ENCODE measurements at regions not wholly inside any gene's neighbourhood (a gene's known extent, or its start where the extent isn't known, plus 50 kb on each side); places are given as distances from the start of the nearest gene placed in this dataset.

DNA sequence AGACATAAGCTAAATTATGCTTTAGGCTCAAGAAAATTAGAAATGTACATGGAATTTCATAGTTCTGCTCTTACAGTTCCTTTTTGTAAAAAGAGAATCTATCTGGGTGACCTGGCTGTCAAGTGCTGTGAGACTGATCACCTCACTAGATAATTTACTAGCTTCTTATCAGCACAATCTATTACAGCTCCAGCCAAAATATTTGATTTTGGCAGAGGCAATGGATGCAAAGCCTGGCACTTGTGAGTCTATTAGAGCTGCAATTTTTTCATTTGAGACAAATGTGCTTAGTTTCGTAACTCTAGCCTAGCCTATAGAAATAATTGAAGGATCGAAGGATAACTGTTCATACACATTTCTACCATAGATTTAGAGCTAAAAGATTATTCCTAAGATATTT lies 927.5 kb downstream of the SLC6A15 start:
- TF ChIP-seq SIN3A (IDR thresholded peaks at IDR 0.05; ENCODE audit: borderline replicate concordance, insufficient read depth, low read length) (no peak), FOXP2 (optimal IDR thresholded peaks at IDR 0.05; ENCODE audit: borderline replicate concordance, extremely low read depth, extremely low read length, insufficient read depth) (no peak), TAF1 (IDR thresholded peaks at IDR 0.05; ENCODE audit: borderline replicate concordance, insufficient read depth, low read length) (no peak), POLR2AphosphoS5 (IDR thresholded peaks at IDR 0.05; ENCODE audit: low read depth, low read length) (no peak)
- TF ChIP-seq, protein P1, sequence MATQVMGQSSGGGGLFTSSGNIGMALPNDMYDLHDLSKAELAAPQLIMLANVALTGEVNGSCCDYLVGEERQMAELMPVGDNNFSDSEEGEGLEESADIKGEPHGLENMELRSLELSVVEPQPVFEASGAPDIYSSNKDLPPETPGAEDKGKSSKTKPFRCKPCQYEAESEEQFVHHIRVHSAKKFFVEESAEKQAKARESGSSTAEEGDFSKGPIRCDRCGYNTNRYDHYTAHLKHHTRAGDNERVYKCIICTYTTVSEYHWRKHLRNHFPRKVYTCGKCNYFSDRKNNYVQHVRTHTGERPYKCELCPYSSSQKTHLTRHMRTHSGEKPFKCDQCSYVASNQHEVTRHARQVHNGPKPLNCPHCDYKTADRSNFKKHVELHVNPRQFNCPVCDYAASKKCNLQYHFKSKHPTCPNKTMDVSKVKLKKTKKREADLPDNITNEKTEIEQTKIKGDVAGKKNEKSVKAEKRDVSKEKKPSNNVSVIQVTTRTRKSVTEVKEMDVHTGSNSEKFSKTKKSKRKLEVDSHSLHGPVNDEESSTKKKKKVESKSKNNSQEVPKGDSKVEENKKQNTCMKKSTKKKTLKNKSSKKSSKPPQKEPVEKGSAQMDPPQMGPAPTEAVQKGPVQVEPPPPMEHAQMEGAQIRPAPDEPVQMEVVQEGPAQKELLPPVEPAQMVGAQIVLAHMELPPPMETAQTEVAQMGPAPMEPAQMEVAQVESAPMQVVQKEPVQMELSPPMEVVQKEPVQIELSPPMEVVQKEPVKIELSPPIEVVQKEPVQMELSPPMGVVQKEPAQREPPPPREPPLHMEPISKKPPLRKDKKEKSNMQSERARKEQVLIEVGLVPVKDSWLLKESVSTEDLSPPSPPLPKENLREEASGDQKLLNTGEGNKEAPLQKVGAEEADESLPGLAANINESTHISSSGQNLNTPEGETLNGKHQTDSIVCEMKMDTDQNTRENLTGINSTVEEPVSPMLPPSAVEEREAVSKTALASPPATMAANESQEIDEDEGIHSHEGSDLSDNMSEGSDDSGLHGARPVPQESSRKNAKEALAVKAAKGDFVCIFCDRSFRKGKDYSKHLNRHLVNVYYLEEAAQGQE (IDR thresholded peaks at IDR 0.05; ENCODE audit: insufficient read depth in 1 of 2, low read depth in 2 of 2, low read length in 2 of 2), result no peak

DNA sequence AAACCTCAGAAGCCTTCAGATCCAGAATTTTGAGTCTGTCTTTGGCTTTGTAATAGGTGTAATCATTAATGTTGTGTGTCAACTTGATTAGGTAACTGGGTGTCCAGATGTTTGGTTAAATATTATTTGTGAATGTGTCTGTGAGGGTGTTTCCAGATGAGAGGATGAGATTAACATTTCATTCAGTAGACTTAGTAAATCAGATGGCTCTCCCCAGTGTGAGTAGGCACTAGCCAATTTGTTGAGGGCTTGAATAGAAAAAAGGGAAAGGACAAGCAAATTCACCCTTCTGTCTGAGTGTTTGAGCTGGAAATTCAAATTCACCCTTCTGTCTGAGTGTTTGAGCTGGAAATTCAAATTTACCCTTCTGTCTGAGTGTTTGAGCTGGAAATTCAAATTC lies 932.2 kb downstream of the SLC6A15 start:
- no peak for TF ChIP-seq POLR2AphosphoS5 (IDR thresholded peaks at IDR 0.05; ENCODE audit: low read depth, low read length)
- TF ChIP-seq, protein P1 (IDR thresholded peaks at IDR 0.05; ENCODE audit: insufficient read depth in 1 of 2, low read depth in 2 of 2, low read length in 2 of 2), result no peak
- TF ChIP-seq SIN3A (IDR thresholded peaks at IDR 0.05; ENCODE audit: borderline replicate concordance, insufficient read depth, low read length), result no peak
- TF ChIP-seq FOXP2 (optimal IDR thresholded peaks at IDR 0.05; ENCODE audit: borderline replicate concordance, extremely low read depth, extremely low read length, insufficient read depth), result no peak
- TF ChIP-seq TAF1 (IDR thresholded peaks at IDR 0.05; ENCODE audit: borderline replicate concordance, insufficient read depth, low read length), result no peak

DNA sequence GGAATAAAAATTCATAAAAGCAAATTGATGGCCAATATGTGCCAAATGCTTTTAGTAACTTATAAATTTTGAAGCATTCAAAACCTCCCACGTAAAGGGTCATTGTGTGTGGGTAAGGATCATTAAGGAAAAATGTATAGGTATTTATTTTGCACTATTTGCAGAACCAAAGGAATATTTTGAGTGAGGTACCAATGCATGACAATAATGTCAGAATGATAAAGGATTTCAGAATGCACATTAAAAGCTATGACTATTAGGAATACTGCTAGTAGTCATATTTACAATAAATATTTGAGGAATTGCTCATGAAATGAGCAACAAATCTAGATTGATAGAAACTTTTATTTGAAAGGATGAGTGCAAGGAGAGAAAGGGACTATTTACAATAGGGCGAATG lies 932.8 kb downstream of the SLC6A15 start:
- TF ChIP-seq, protein P1 (IDR thresholded peaks at IDR 0.05; ENCODE audit: insufficient read depth in 1 of 2, low read depth in 2 of 2, low read length in 2 of 2), result no peak
- TF ChIP-seq POLR2AphosphoS5 (IDR thresholded peaks at IDR 0.05; ENCODE audit: low read depth, low read length) (no peak), TAF1 (IDR thresholded peaks at IDR 0.05; ENCODE audit: borderline replicate concordance, insufficient read depth, low read length) (no peak), SIN3A (IDR thresholded peaks at IDR 0.05; ENCODE audit: borderline replicate concordance, insufficient read depth, low read length) (no peak), FOXP2 (optimal IDR thresholded peaks at IDR 0.05; ENCODE audit: borderline replicate concordance, extremely low read depth, extremely low read length, insufficient read depth) (no peak)

DNA sequence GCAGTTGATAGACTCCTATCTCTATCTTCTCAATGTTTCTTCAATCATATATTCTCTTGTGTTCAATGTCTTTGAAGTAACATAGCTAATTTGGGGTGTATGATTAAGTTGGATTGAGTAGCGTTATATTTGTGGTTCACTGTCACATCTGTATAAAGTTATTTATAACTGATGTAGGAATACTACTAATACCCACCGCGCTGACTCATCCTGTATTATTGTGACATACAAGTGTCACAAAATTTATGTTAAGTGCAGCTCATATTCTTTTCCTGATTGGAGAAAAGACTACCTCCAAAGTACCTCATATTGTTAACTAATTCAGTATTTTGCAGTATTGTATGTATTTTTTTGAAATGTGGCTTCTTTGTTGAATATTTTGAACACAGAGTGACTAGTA lies 940.8 kb downstream of the SLC6A15 start:
- TF ChIP-seq TAF1 (IDR thresholded peaks at IDR 0.05; ENCODE audit: borderline replicate concordance, insufficient read depth, low read length) (no peak), FOXP2 (optimal IDR thresholded peaks at IDR 0.05; ENCODE audit: borderline replicate concordance, extremely low read depth, extremely low read length, insufficient read depth) (no peak), POLR2AphosphoS5 (IDR thresholded peaks at IDR 0.05; ENCODE audit: low read depth, low read length) (no peak), SIN3A (IDR thresholded peaks at IDR 0.05; ENCODE audit: borderline replicate concordance, insufficient read depth, low read length) (no peak)
- TF ChIP-seq, protein P1 (IDR thresholded peaks at IDR 0.05; ENCODE audit: insufficient read depth in 1 of 2, low read depth in 2 of 2, low read length in 2 of 2), result no peak

DNA sequence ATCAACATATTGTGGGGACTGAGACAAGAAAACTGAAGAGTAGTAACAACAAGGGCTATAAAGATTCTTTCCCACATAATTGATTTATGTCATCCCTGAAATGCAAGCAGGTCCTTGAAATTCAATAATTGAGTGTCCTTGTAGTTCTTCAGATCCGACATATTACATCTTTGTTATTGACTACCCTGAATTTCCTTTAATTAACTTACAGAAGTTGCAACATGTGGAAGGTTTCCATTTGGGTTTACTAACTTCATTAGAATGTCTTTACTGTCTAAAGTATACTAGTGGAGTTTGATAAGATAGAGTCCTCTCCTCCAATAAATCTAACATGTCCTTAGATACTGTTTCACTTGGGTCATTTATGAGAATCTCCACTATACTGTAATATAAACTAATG lies 951.8 kb downstream of the SLC6A15 start:
- TF ChIP-seq, protein P1 (IDR thresholded peaks at IDR 0.05; ENCODE audit: insufficient read depth in 1 of 2, low read depth in 2 of 2, low read length in 2 of 2), result no peak
- TF ChIP-seq FOXP2 (optimal IDR thresholded peaks at IDR 0.05; ENCODE audit: borderline replicate concordance, extremely low read depth, extremely low read length, insufficient read depth) (no peak), POLR2AphosphoS5 (IDR thresholded peaks at IDR 0.05; ENCODE audit: low read depth, low read length) (no peak), TAF1 (IDR thresholded peaks at IDR 0.05; ENCODE audit: borderline replicate concordance, insufficient read depth, low read length) (no peak), SIN3A (IDR thresholded peaks at IDR 0.05; ENCODE audit: borderline replicate concordance, insufficient read depth, low read length) (no peak)

Measured in PFSK-1 (cell line).